ENCODE measurements at regions not wholly inside any gene's neighbourhood (a gene's known extent, or its start where the extent isn't known, plus 50 kb on each side); places are given as distances from the start of the nearest gene placed in this dataset.

GRCh38 chr11:121376130-121376529, 76.0 kb upstream of the SORL1 start:
- TF ChIP-seq ZNF140 (CRISPR knock-in tag; IDR thresholded peaks at IDR 0.05) (no peak), CEBPZ (IDR thresholded peaks at IDR 0.05; ENCODE audit: borderline replicate concordance, low read depth, low read length) (no peak), CTCF (IDR thresholded peaks at IDR 0.05 in 2 of 3, conservative IDR thresholded peaks at IDR 0.05 in 1 of 3; ENCODE audit: insufficient read depth in 2 of 3, low read depth in 1 of 3, low read length in 3 of 3) (no peak), NR3C1 (CRISPR knock-in tag; IDR thresholded peaks at IDR 0.05) (no peak), HDAC2 (IDR thresholded peaks at IDR 0.05) (no peak), ZBTB7A (IDR thresholded peaks at IDR 0.05; ENCODE audit: borderline replicate concordance, control insufficient read depth, low read depth, low read length) (no peak), POLR2A (conservative IDR thresholded peaks at IDR 0.05) (no peak), XRCC4 (IDR thresholded peaks at IDR 0.05; ENCODE audit: extremely low read depth, insufficient read depth, insufficient read length) (no peak), TEAD2 (tag; IDR thresholded peaks at IDR 0.05) (no peak), JUND (IDR thresholded peaks at IDR 0.05; ENCODE audit: borderline replicate concordance, low read depth, low read length) (no peak), JUND (tag; IDR thresholded peaks at IDR 0.05; ENCODE audit: borderline replicate concordance, low read depth, low read length) (no peak), HDGF (IDR thresholded peaks at IDR 0.05) (no peak), FOSL1 (tag; conservative IDR thresholded peaks at IDR 0.05) (no peak), HNRNPLL (IDR thresholded peaks at IDR 0.05; ENCODE audit: low read depth, low read length, poor library complexity, severe bottlenecking) (no peak), RBFOX2 (IDR thresholded peaks at IDR 0.05; ENCODE audit: low read depth, low read length) (no peak)

All from K562 (cell line).